HG03097 (cell line): ENCODE measurements at regions not wholly inside any gene's neighbourhood (a gene's known extent, or its start where the extent isn't known, plus 50 kb on each side); places are given as distances from the start of the nearest gene placed in this dataset.
"Not testable (repeated sequence)": the region's sequence is repeated elsewhere in the genome, so short reads cannot be mapped to it uniquely, and the experiment has no call there.

Experiments
- ATAC-seq: cut with Tn5 transposase; IDR thresholded peaks from one replicate; pipeline ENCODE4 v1.9.1; 2021; ENCODE audit not compliant: unreplicated experiment, low FRiP score

- ATAC-seq: no peak
These were observed 235.2 kb downstream of the KCNRG start for GRCh38 chr13:50250401-50250800.

- no peak for ATAC-seq
These were observed 240.4 kb downstream of the KCNRG start for GRCh38 chr13:50255639-50256038.

DNA sequence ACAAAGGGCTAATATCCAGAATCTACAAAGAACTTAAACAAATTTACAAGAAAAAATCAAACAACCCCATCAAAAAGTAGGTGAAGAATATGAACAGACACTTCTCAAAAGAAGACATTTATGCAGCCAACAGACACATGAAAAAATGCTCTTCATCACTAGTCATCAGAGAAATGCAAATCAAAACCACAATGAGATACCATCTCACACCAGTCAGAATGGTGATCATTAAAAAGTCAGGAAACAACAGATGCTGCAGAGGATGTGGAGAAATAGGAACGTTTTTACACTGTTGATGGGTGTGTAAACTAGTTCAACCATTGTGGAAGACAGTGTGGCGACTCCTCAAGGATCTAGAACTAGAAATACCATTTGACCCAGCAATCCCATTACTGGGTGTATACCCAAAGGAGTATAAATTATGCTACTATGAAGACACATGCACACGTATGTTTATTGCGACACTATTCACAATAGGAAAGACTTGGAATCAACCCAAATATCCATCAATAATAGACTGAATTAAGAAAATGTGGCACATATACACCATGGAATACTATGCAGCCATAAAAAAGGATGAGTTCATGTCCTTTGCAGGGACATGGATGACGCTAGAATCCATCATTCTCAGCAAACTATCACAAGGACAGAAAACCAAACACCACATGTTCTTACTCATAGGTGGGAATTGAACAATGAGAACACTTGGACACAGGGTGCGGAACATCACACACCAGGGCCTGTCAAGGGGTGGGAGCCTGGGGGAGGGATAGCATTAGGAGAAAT lies 241.5 kb downstream of the KCNRG start:
- ATAC-seq: not testable (repeated sequence)

DNA sequence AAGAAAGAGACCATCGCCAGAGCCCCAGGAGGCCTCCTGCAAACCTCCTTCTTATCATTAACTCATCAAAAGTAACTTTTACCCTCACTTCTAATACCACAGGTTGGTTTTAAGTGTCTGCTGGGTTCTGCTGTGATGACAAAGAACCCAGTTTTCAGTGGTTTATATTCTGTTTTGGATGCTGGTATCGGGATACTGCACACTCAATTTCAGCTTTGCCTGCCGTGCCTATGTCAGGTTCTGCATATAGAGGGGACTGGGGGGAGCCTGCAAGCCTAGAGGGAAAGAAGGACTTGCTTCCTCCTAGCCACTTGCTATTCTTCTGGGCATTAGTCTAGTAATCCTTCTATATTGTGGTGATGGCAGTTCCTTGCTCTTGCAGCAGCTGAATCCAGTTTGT lies 242.4 kb downstream of the KCNRG start:
- no peak for ATAC-seq

DNA sequence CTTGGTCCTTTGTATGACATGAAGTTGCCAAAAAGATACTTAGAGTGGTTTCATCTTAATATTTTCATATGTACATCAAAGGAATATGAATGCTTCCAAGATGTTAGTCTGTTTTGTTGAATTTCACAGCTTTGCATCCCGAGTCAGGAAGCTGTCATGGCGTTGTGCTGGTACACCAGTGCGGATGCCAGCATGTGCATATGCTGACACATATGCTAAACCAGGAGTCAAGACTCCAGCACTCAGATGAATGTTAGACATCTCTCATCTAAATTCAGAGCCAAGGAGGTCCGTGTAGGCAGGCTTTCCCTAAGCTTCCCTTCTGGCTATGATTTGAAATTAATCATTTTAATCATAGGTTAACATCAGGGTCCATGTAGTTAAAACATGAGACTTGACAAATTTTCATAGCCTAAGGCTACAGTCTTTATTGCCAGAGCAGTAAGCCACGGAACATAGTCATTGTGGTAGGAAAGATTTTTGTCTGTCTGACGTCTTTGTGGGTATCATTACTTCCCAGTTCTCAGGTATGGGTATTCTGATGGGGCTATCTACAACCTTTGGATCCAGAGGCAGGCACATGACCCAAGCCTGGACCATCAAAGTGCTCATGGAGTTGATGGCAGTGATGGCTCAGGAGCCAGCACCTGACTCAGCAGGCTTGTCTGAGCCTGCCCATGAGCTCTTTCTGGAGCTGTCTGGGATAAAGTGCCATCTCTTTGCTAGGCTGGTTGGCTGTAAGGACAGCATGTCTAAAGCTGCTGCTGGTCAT lies 246.1 kb downstream of the KCNRG start:
- ATAC-seq: no peak

GRCh38 chr13:50267066-50267465 lies 251.8 kb downstream of the KCNRG start:
- ATAC-seq: no peak

DNA sequence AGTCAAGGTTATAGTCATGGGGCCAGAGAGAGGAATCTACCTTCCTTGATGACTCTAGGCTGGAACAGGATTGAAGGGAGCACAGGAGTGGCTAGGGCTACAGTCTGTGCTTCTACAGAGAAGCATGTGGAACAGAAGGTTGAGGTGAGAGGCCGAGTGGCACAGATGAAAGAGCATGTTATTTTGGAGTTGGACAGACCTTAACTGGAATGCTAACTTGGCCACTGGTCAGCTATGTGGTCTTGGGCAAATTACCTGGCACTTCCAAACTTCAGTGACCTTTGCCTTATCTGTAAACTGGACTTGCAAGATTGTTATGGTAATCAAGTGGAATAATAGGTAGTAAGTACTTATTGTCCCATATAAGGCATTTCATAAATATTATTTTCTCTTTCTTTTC lies 252.7 kb downstream of the KCNRG start:
- ATAC-seq: no peak

GRCh38 chr13:50268500-50268899 lies 253.3 kb downstream of the KCNRG start:
- no peak for ATAC-seq

DNA sequence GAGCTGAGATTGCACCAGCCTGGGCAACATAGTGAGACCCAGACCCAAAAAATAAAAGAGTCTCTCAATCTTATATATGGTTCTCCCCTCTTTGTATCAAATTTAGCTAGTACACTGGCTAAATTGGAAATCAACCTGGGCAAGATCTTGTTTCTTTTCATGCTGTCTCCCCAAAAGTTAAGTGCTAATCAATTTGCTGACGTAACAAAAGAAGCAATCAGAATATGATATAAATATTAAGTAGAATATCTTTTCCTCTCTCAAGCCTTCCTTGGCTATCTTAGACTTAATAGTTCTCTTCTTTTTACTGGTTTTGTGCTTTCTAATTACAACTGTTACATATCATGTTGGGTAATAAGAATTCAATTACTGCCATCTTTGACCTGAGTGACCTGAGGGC lies 258.9 kb downstream of the KCNRG start:
- no peak for ATAC-seq

GRCh38 chr13:50275392-50276063 lies 260.3 kb downstream of the KCNRG start:
- ATAC-seq: no peak

DNA sequence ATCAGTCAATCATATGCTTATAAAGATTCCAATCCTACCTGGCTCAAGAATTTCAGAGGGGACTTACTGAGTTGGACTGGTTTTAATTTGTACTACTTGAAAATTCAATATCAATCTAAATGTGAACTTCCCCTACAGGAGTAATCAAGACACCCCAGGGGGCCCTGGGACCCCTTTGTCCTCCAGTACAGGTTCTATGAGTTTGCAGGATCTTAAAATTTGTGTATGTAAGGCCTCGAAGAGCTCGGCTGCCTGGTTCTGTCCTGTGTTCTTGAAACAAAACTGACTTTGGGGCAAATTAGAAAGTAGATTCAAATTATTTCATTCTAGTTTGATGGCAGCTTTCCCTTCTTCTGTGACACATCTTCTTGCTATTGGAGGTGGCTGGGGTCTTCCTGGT lies 261.3 kb downstream of the KCNRG start:
- ATAC-seq: no peak

GRCh38 chr13:50277127-50277526 lies 261.9 kb downstream of the KCNRG start:
- ATAC-seq: no peak

GRCh38 chr13:50277906-50278305 lies 262.7 kb downstream of the KCNRG start:
- ATAC-seq: no peak

- ATAC-seq: no peak
These were observed 265.2 kb downstream of the KCNRG start for GRCh38 chr13:50280441-50280937.

- no peak for ATAC-seq
These were observed 266.8 kb downstream of the KCNRG start for GRCh38 chr13:50282016-50282415.

GRCh38 chr13:50283017-50283416 lies 267.8 kb downstream of the KCNRG start:
- no peak for ATAC-seq

GRCh38 chr13:50284540-50284939 lies 269.3 kb downstream of the KCNRG start:
- ATAC-seq: no peak

- ATAC-seq: no peak
These were observed 270.0 kb downstream of the KCNRG start for GRCh38 chr13:50285283-50285682.

DNA sequence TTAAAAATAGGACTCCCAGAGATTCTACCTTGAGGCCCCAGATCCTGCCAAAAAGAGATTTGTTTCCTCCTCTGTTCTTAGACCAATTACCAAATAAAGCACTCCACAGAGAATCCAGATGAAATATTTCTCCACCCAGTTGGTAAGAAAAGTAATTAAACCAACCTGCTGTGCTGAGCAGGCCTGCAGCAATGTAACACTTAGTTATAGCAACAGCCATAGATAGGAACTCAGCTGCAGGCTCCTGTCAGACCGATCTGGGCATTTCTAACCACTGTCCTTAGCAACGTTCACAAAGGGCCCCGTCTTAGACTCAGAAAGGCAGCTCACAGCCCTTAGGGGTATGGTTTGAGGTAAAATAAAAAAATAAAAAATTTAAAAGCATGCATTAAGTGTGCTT lies 271.1 kb downstream of the KCNRG start:
- ATAC-seq: no peak

- ATAC-seq: no peak
These were observed 274.9 kb downstream of the KCNRG start for GRCh38 chr13:50290186-50290585.

DNA sequence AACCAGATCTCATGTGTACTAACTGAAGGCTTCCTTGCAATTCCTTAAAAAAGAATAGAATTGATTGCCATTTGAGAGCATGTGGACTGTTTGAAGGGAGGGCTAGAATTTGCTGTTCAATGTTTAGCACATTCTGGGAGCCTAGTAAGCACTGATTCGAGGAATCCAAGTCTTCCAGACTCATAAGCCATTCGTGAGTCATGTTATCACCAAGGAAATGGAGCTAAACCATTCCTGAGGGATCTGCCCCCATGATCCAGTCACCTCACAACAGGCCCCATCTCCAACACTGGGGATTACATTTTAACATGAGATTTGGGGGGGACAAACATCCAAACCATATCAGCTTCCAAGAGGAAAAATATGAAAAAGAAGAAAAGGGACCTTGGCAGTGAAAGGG lies 276.4 kb downstream of the KCNRG start:
- ATAC-seq: no peak
